NB4 (cell line): ENCODE measurements at regions not wholly inside any gene's neighbourhood (a gene's known extent, or its start where the extent isn't known, plus 50 kb on each side); places are given as distances from the start of the nearest gene placed in this dataset.

Source experiments
- MYC ChIP-seq: IDR thresholded peaks from 2 replicates; pipeline ENCODE4 v1.6.1; 2011; ENCODE audit warnings: low read depth, low read length
- POLR2A ChIP-seq: IDR thresholded peaks from 2 replicates; pipeline ENCODE4 v1.6.1; 2011; ENCODE audit warnings: mild to moderate bottlenecking; ENCODE audit not compliant: insufficient read length; ENCODE audit errors: extremely low read depth
- TF ChIP-seq, protein P1 (sequence below): IDR thresholded peaks from one replicate; pipeline ENCODE4 v1.5.1; 2012; ENCODE audit warnings: low read depth, low read length
- TF ChIP-seq, protein P2 (sequence below): IDR thresholded peaks from 2 replicates; pipeline ENCODE4 v1.6.1; 2011; ENCODE audit warnings: low read depth, low read length

DNA sequence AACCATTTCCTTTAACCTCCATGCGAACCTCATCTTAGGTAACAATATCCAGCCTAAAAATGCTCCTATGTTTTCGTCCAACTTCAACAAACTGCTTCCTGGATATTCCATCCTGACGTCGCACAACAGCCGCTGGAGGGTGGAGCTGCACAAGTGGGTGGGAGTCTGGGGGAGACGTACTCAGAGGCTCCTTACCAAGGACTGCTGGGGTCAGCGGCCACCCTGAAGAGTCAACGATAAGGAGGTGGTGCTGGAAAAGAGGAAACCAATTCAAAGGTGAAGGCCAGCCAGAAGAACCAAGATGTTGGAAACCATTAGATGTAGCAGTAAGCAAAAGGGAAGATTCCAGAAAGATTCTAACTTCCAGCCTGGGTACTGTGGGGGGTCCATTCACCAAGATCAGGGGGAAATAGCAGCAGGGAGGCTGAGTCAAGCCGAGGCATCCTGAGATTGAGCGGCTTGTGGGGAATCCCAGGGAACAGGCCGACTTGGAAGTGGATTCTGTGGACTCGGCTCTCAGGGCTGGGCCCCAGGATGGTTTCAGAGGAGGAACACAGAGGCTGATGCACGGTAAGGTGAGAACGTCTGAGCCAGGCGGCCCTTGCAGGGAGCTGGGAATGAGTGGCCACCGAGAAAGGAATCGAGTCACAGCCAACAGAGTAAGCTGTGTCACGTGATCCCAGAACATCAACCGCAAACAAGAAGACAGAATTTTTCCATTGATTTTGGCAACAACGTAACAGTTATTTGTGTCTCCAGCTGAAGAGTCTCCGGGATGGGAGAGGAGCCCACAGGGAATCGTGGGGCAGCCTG, 375.7 kb downstream of the NPHP4 start:
- no peak for TF ChIP-seq POLR2A
- TF ChIP-seq, protein P1, sequence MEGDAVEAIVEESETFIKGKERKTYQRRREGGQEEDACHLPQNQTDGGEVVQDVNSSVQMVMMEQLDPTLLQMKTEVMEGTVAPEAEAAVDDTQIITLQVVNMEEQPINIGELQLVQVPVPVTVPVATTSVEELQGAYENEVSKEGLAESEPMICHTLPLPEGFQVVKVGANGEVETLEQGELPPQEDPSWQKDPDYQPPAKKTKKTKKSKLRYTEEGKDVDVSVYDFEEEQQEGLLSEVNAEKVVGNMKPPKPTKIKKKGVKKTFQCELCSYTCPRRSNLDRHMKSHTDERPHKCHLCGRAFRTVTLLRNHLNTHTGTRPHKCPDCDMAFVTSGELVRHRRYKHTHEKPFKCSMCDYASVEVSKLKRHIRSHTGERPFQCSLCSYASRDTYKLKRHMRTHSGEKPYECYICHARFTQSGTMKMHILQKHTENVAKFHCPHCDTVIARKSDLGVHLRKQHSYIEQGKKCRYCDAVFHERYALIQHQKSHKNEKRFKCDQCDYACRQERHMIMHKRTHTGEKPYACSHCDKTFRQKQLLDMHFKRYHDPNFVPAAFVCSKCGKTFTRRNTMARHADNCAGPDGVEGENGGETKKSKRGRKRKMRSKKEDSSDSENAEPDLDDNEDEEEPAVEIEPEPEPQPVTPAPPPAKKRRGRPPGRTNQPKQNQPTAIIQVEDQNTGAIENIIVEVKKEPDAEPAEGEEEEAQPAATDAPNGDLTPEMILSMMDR, result no peak
- TF ChIP-seq, protein P2, sequence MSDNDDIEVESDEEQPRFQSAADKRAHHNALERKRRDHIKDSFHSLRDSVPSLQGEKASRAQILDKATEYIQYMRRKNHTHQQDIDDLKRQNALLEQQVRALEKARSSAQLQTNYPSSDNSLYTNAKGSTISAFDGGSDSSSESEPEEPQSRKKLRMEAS, result no peak
- TF ChIP-seq MYC, result no peak
